ENCODE measurements at regions not wholly inside any gene's neighbourhood (a gene's known extent, or its start where the extent isn't known, plus 50 kb on each side); places are given as distances from the start of the nearest gene placed in this dataset.

GRCh38 chr21:43300496-43301408 lies 126.2 kb downstream of the SIK1 start:
- DNase-seq (ENCODE audit: low read depth) (peak; percentile 89), FAIRE-seq (no peak)
- Histone ChIP-seq H3K36me3 (ENCODE audit: control insufficient read depth, insufficient read depth, low read length) (no peaks in the 10 kb centered on the region), H3K4me3 (ENCODE audit: low read depth, low read length) (no peak overlapping the region), H3K27me3 (ENCODE audit: control insufficient read depth, insufficient read depth, low read length) (no peaks in the 10 kb centered on the region)
- TF ChIP-seq CTCF (IDR thresholded peaks at IDR 0.05; ENCODE audit: insufficient read depth, low read length, severe bottlenecking): no peak

GRCh38 chr21:43299441-43300277 lies 127.3 kb downstream of the SIK1 start:
- Histone ChIP-seq H3K4me3 (ENCODE audit: low read depth, low read length) (no peak overlapping the region), H3K27me3 (ENCODE audit: control insufficient read depth, insufficient read depth, low read length) (no peaks in the 10 kb centered on the region), H3K36me3 (ENCODE audit: control insufficient read depth, insufficient read depth, low read length) (no peaks in the 10 kb centered on the region)
- FAIRE-seq (no peak), DNase-seq (ENCODE audit: low read depth) (no peak)
- no peak for TF ChIP-seq CTCF (IDR thresholded peaks at IDR 0.05; ENCODE audit: insufficient read depth, low read length, severe bottlenecking)

- FAIRE-seq (no peak), DNase-seq (ENCODE audit: low read depth) (no peak)
- Histone ChIP-seq H3K36me3 (ENCODE audit: control insufficient read depth, insufficient read depth, low read length) (no peaks in the 10 kb centered on the region), H3K4me3 (ENCODE audit: low read depth, low read length) (no peak overlapping the region), H3K27me3 (ENCODE audit: control insufficient read depth, insufficient read depth, low read length) (no peaks in the 10 kb centered on the region)
- no peak for TF ChIP-seq CTCF (IDR thresholded peaks at IDR 0.05; ENCODE audit: insufficient read depth, low read length, severe bottlenecking)
These were observed 128.1 kb downstream of the SIK1 start for GRCh38 chr21:43298546-43299440.

GRCh38 chr21:43297989-43298388 lies 128.9 kb downstream of the SIK1 start:
- DNase-seq (ENCODE audit: low read depth) (no peak), FAIRE-seq (no peak)
- Histone ChIP-seq H3K36me3 (ENCODE audit: control insufficient read depth, insufficient read depth, low read length) (no peaks in the 10 kb centered on the region), H3K27me3 (ENCODE audit: control insufficient read depth, insufficient read depth, low read length) (no peaks in the 10 kb centered on the region), H3K4me3 (ENCODE audit: low read depth, low read length) (no peak overlapping the region)
- no peak for TF ChIP-seq CTCF (IDR thresholded peaks at IDR 0.05; ENCODE audit: insufficient read depth, low read length, severe bottlenecking)

GRCh38 chr21:43297391-43297981 lies 128.7 kb downstream of the CRYAA start:
- no peaks in the 10 kb centered on the region for H3K27me3 ChIP-seq (ENCODE audit: control insufficient read depth, insufficient read depth, low read length)
- no peak overlapping the region for H3K4me3 ChIP-seq (ENCODE audit: low read depth, low read length)
- DNase-seq (ENCODE audit: low read depth) (no peak), FAIRE-seq (no peak)
- TF ChIP-seq CTCF (IDR thresholded peaks at IDR 0.05; ENCODE audit: insufficient read depth, low read length, severe bottlenecking): no peak
- no peaks in the 10 kb centered on the region for H3K36me3 ChIP-seq (ENCODE audit: control insufficient read depth, insufficient read depth, low read length)

Measured in bronchial epithelial cell (primary cell).